HG03039 (cell line): ENCODE measurements at regions not wholly inside any gene's neighbourhood (a gene's known extent, or its start where the extent isn't known, plus 50 kb on each side); places are given as distances from the start of the nearest gene placed in this dataset.
"Not testable (repeated sequence)": the region's sequence is repeated elsewhere in the genome, so short reads cannot be mapped to it uniquely, and the experiment has no call there.

Experiments used
- ATAC-seq: cut with Tn5 transposase; IDR thresholded peaks from one replicate; pipeline ENCODE4 v1.9.1; 2021; ENCODE audit warnings: mild to moderate bottlenecking, moderate library complexity; ENCODE audit not compliant: unreplicated experiment

DNA sequence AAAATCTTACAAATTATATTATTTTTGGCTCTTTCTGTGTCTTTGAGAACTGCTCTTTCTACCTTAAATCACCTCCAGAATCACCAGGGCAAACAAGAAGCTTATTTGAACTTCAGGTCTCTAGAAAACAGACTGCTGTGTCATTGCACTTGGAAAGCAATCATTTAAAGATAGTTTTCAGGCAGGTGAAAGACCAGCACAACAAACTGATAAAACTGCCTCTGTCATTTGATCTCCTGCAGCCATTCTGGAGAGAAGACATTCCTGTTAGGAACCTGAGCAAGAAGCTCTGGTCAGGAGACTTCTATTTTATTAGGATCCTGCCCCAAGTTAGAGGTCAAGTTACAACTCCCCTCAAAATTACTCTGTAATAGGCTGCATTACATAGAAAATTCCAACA lies 50.7 kb upstream of the AP4E1 start:
- no peak for ATAC-seq

- peak; percentile 92 for ATAC-seq
These were observed 53.6 kb upstream of the AP4E1 start for GRCh38 chr15:50854601-50855490.

GRCh38 chr15:50850003-50850402 lies 58.5 kb upstream of the AP4E1 start:
- no peak for ATAC-seq

DNA sequence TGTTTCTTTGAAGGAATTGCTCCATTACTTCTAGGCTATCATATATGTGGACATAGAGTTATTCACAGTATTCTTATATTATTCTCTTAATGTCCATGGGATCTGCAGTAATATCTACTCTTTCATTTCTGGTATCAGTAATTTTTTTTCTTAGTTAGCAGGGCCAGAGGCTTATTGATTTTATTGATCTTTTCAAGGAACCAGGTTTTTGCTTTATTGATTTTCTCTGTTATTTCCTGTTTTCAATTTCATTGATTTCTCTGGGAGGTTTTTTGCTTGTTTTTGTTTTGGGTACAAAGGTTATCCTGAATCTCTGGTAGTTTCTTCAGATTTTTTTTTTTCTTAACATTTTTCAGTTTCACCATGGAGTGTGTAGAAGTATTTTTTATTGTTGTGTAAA lies 60.1 kb upstream of the AP4E1 start:
- no peak for ATAC-seq

GRCh38 chr15:50845181-50845580 lies 63.3 kb upstream of the AP4E1 start:
- not testable (repeated sequence) for ATAC-seq

GRCh38 chr15:50840520-50840919 lies 68.0 kb upstream of the AP4E1 start:
- no peak for ATAC-seq

DNA sequence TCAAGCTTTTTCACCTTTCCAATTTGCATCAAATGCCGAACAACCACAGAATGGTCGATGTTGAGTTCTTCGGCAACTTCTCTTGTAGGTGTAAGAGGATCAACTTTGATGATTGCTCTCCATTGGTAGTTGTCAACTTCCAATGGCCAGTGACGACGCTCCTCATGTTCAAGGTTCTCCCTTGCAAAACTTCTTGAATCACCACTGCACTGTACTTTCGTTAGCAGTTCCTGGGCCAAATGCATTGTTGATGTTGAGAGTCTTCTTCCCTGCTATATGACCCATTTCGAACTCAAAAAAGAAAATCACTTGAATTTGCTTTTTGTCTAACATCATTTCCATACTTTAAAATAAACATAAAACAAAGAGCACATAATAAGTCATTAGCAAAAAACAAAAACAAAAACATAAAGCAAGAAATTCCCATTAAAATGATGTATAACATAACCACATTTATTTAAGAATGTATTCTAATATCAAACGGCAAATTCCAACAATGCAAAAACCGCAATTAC lies 71.2 kb upstream of the AP4E1 start:
- no peak for ATAC-seq

GRCh38 chr15:50830477-50831354 lies 65.2 kb upstream of the SPPL2A start:
- ATAC-seq: no peak

DNA sequence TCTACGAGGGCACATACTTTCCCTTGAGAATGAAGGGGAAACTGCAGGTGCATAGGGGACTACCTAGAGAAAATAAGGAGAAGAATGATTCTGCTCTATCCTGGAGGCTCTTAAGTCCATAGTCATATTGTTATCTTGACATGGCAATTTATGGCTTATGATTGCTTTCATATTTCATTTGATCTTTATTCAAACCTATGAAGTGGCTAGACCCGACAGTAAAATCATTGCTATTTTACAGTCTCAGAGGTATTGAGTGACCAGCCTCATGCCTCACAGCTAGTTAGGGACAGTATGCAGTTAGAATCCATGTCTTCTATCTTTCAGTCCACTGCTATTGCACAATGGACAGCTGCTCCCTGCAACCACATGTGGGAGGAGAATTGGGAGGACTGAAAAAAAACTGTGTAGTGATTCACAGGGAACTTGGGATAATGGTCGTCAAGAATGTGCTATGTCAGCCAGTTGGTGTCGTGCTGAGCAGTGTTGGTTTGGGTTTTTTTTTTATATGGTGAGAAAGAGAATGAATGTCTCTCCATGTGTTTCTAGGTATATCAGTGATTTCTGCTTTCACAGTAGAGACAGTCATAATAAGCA lies 63.2 kb upstream of the SPPL2A start:
- ATAC-seq: no peak

DNA sequence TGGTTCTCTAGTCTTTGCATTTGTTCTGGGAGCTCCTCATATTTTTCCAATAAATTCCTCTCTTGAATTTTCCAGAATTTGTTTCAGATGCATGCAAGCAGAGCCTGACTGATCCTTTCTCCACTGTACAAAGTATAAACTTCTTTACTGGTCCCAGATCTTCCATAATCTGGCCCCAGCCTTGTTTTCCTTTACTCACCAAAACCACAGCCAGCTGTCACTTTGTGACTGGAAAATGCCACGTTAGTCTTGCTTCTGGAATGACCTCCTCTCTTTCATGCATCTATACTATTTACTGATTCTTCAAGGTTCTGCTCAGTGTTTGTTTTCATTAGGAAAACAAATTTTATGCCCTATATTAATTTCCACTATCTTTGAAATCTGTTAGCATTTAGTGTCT lies 60.4 kb upstream of the SPPL2A start:
- ATAC-seq: no peak

GRCh38 chr15:50824514-50824913 lies 59.0 kb upstream of the SPPL2A start:
- ATAC-seq: no peak

DNA sequence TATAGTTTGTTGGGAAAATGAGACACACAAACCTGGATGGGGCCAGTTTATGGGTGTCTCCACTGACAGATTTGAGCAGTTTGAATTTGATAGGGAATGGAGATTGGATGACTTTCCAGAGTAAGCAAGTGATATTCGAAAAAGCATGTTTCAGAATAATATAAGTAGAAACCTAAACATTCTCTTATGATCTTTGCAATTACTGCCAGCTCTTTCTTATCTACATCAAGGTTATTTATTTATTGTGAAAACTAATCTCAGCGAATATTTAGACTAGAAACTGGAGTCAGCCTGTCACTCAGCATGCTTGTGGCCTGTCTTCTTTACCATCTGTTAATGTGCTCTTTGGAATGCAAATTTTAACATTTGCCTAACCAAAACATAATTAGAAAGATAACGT lies 57.8 kb upstream of the SPPL2A start:
- no peak for ATAC-seq

DNA sequence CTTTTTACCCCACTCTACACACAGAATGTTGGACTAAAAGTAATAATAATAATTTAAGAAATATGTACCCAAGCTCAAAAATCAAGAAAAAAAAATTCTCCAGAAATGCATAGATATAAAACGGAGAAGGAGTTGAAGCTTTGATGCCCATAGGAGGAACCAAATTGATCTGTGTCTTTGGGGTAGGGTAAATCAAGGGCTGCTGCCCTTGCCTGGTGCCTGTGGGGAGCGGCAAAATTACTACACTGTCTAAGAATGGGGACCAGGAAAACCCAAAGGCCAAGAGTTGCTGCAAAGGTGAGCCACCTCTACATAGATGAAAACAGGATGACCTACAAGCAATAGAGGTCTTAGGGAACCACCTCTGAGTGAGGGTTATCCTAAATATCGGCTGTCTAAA lies 56.0 kb upstream of the SPPL2A start:
- no peak for ATAC-seq

GRCh38 chr15:50820808-50821382 lies 55.4 kb upstream of the SPPL2A start:
- ATAC-seq: no peak

- ATAC-seq: no peak
These were observed 53.8 kb upstream of the SPPL2A start for GRCh38 chr15:50819344-50819743.

DNA sequence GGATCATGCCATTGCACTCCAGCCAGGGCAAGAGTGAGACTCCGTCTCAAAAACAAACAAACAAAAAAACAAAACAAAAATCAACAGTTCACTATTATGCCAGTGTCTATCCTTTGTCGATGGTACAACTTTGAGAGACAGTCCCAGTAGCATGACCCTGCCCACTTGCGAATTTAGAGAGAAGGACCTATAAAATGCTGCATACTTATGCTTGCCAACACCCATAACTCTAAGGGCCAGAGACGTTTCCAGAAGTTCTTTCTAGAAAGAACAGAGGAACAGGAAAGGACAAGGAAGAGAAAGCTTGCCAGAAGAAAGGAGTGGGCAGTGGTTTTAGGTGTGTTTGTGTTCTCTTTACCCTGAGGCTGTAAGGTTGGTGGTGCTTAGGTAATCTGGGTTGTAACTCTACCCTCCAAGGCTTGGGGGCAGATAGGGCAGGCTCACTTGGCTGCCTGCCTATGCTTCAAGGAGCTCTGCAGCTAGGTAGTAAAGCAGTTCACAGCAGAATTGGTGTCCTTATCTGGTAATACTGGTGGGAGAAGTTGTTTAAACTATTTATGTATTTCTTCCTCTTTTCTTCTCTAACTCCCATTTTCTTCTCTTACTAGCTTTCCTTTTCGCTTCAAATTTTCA lies 50.6 kb upstream of the SPPL2A start:
- ATAC-seq: no peak
